ENCODE measurements at regions not wholly inside any gene's neighbourhood (a gene's known extent, or its start where the extent isn't known, plus 50 kb on each side); places are given as distances from the start of the nearest gene placed in this dataset.

DNA sequence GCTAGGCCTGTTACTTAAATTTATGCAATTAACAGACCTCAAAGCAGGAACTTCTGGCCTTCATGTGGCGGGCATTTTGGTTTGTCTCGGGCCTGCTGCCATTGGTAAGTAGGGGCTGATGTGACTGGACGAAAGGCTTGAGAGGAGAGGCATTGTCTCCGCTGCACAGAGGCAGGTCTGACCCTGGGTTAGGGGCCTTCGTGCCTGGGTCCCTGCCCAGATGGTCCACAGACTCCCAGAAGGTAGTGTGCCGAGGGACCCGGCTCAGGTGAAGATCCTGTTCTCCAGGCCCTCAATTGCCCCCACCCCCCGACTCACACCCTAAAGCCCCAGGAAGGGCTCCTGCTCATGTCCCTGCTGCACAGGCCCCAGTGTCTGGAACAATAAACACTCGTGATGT, 764.9 kb downstream of the TMEM182 start:
- Mint-ChIP-seq H3K27ac (no peak overlapping the region), H3K9me3 (peaks cover 5 to 14% of the 10 kb centered on the region in 2 donors)
- ATAC-seq = no peak

DNA sequence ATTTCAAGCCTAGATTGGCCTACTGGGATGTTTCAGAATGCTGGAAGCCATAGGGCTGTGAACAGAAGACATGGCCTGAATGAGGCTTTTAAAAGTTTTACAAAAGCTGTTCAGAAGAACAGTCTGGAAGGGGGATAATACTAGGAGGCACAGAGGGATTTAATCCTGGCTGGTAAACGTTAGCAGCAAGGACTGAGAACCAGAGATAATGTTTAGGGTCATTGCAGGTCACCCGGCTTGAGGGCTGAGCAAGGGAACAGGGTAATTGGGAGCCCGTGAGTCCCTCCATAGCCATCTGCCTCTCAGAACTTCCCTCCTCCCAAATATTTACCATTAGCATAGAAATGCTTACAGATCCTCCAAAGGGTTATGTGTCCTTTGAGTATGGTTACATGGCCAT, 765.4 kb downstream of the TMEM182 start:
- no peaks in the 10 kb centered on the region for H3K27me3 Mint-ChIP-seq
- DNase-seq (no peak), ATAC-seq (no peak)
- no peak overlapping the region for H3K4me3 Mint-ChIP-seq
- H3K27ac Mint-ChIP-seq = no peak overlapping the region
- H3K9me3 Mint-ChIP-seq = peaks cover 5 to 14% of the 10 kb centered on the region in 2 donors
- no peaks in the 10 kb centered on the region for H3K4me1 Mint-ChIP-seq

More for the DNA sequence above, 764.9 kb downstream of the TMEM182 start:
- no peak for DNase-seq
- H3K4me1 Mint-ChIP-seq = no peaks in the 10 kb centered on the region
- no peaks in the 10 kb centered on the region for H3K27me3 Mint-ChIP-seq
- H3K4me3 Mint-ChIP-seq = no peak overlapping the region

DNA sequence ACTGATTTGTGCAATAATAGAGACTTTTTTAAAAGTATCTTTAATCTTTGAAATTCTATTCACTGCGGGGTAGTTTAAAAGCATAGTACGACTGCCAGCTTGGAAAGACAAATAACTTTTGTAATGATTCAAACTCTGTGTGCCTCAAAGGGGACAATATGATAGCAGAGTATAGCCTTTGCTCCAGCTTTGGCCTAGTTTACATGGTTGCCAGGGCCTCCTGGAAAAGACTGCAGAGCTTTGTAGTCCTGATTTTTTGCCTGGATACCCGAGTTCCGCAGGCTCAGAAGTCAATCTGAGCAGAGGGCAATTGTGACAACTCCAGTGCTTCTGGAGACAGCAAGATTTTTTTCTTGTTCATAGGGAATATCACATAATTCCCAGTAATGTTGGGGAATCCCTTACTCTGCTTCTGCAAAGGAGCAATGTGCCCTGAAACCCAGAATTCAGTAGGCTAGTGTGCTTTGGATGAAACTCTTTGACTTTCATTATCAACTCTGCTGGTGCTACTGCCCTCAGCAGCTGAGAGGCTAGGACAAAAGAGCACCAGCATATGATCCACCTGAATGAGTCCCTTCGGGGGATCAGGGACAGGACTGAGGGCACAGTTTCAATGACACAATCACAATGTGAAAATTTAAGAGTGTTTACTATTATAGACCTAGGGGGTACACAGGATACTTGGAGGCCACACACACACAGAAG, 768.1 kb downstream of the TMEM182 start:
- peaks cover 19 to 30% of the 10 kb centered on the region in 2 donors for H3K9me3 Mint-ChIP-seq
- H3K4me3 Mint-ChIP-seq = no peak overlapping the region
- H3K27ac Mint-ChIP-seq = no peak overlapping the region
- DNase-seq (no peak), ATAC-seq (no peak)
- H3K27me3 Mint-ChIP-seq = no peaks in the 10 kb centered on the region
- H3K4me1 Mint-ChIP-seq = no peaks in the 10 kb centered on the region

DNA sequence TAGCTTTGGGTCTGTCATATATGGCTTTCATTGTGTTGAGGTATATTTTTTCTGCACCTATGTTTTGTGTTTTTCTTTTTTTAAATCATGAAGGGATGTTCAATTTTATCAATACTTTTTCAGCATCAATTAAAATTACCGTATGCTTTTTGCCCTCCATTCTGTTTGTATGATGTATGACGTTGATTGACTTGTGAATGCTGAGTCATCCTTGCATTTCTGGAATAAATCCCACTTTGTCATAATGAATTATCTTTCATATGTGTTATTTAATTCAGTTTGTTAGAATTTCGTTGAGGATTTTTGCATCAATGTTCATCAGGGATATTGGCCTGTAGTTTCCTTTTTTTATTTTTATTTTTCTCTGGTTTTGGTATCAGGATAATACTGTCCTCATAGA, 790.9 kb downstream of the TMEM182 start:
- no peaks in the 10 kb centered on the region for H3K4me1 Mint-ChIP-seq
- H3K9me3 Mint-ChIP-seq = peaks cover 16 to 22% of the 10 kb centered on the region in 2 donors
- H3K27ac Mint-ChIP-seq = no peak overlapping the region
- no peak for ATAC-seq
- no peaks in the 10 kb centered on the region for H3K27me3 Mint-ChIP-seq
- no peak for DNase-seq
- no peak overlapping the region for H3K4me3 Mint-ChIP-seq

DNA sequence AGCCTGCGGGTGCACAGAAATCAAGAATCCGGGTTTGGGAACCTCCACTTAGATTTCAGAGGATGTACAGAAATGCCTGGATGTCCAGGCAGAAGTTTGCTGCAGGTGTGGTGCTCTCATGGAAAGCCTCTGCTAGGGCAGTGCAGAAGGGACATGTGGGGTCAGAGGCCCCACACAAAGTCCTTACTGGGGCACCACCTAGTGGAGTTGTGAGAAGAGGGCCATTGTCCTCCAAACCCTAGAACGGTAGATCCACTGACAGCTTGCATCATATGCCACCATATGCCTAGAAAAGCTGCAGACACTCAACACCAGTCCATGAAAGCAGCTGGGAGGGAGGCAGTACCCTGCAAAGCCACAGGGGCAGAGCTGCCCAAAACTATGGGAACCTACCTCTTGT, 833.0 kb downstream of the TMEM182 start:
- Mint-ChIP-seq H3K4me3 (no peak overlapping the region), H3K27me3 (no peaks in the 10 kb centered on the region), H3K27ac (no peak overlapping the region), H3K4me1 (no peaks in the 10 kb centered on the region), H3K9me3 (peaks cover 33 to 61% of the 10 kb centered on the region in 2 donors)
- no peak for ATAC-seq
- no peak for DNase-seq

DNA sequence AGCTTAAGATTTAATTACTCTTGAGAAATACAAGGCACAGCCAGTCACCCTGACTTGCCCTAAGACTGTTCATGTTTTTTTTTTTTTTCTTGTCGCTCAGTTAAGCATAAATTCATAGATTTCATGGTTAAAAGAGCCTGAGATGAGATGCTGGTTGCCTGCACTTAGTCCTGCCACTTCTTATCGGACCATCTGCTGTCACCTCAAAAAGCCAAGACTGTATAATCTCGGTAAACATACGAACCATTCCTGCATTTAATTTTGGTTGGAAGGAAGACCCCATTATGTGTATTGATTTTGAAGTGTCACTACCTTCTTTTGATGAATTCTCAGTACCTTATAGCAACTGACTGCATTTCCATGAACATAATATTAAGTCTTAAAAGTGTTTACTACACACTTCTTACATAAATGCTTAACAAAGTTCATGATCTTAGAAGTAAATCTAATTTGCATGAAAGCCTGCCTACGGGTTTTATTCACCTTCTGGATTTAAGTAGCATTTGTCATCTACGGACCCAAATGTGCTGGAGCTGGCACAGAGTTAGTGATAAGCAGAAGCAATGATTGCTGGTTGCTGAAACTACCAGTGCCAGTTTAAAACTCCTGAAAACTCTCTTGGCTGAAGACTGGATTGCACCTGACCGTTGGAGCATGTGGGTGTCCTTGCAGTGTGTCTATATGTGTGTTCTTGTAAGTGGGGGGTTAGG, 843.4 kb downstream of the TMEM182 start:
- DNase-seq (no peak), ATAC-seq (no peak)
- no peak overlapping the region for H3K4me3 Mint-ChIP-seq
- no peaks in the 10 kb centered on the region for H3K27me3 Mint-ChIP-seq
- no peak overlapping the region for H3K27ac Mint-ChIP-seq
- H3K9me3 Mint-ChIP-seq = peaks cover 5 to 25% of the 10 kb centered on the region in 2 donors
- no peaks in the 10 kb centered on the region for H3K4me1 Mint-ChIP-seq

DNA sequence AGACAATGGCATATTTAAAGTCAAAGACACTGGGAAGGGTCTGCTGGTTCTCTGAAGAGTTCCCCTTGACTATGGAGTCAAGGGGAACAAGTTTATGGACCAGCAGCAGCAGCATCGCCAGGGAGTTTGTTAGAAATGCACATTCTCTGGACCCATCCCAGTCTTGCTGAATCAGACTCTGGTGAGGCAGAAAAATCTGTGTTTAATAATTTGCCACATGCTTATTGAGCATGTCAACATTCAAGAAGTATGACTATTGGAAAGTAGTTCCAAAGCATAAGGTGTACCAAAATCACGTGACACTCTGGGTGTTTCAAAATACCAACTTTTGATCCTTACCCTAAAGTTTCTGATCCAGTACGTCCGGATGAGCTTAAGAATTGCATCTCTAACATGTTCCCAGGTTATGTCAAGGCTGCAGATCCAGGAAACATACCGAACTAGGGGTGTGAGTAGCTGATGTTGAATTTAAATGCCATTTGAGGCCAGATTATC, 853.8 kb downstream of the TMEM182 start:
- DNase-seq (no peak), ATAC-seq (no peak)

DNA sequence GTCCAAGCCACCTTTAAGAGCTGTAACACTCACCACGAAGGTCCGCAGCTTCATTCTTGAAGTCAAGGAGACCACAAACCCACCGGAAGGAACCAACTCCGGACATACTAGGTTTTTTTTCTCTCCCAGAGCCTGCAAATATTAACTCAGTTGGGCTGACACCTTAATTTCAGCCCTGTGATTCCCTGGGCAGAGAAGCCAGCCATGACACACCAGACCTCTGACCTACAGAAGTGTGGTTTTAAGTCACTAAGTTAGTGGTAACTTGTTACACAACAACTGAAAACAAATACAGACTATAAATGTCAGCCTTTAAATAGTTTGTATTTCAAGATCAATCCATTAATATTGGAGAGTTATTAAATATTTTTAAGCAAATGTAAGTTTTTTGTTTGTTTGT, 855.1 kb downstream of the TMEM182 start:
- DNase-seq = no peak
- no peaks in the 10 kb centered on the region for H3K4me1 Mint-ChIP-seq

More for the DNA sequence above, 853.8 kb downstream of the TMEM182 start:
- no peak overlapping the region for H3K4me3 Mint-ChIP-seq
- H3K9me3 Mint-ChIP-seq = peaks cover 4 to 17% of the 10 kb centered on the region in 2 donors
- no peaks in the 10 kb centered on the region for H3K4me1 Mint-ChIP-seq
- H3K27me3 Mint-ChIP-seq = no peaks in the 10 kb centered on the region
- H3K27ac Mint-ChIP-seq = no peak overlapping the region

DNA sequence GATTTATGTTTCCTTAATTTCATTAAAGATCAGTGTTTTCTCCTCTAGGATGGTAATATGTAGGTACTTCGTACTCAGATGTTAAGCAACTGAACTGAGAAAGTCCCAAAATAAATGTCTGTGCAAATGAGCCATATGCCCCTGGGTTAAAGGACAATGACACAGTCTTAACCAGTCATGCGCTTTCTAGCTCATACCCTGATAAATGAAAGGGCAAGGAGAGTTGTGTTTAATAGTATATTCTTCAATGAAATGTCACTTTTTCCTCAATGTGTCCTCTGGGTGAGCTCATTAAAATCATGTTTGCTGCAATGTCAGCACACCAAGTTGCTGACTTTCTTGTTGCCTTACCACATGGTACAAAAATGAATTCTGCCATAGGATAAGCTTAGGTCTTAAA, 856.3 kb downstream of the TMEM182 start:
- ATAC-seq (no peak), DNase-seq (no peak)
- Mint-ChIP-seq H3K27me3 (no peaks in the 10 kb centered on the region), H3K9me3 (peaks cover 20 to 29% of the 10 kb centered on the region in 2 donors), H3K27ac (no peak overlapping the region), H3K4me3 (no peak overlapping the region), H3K4me1 (no peaks in the 10 kb centered on the region)

More for the DNA sequence above, 855.1 kb downstream of the TMEM182 start:
- ATAC-seq = no peak
- Mint-ChIP-seq H3K9me3 (peaks cover 9 to 25% of the 10 kb centered on the region in 2 donors), H3K27me3 (no peaks in the 10 kb centered on the region), H3K4me3 (no peak overlapping the region), H3K27ac (no peak overlapping the region)

DNA sequence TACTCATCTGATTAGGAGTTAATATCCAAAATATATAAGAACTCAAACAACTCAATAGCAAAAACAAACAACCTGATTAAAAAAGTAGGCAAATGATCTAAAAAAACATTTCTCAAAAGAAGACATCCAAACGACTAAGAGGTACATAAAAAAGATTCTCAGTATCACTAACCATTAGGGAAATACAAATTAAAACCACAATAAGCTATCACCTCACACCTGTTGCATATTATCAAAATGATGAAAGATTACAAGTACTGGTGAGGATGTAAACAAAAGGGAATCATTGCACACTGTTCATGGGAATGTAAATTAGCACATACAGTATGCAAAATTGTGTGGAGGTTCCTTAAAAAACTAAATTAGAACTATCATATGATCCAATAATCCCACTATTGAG, 865.5 kb downstream of the TMEM182 start:
- DNase-seq (no peak), ATAC-seq (no peak)
- Mint-ChIP-seq H3K4me3 (no peak overlapping the region), H3K27ac (no peak overlapping the region), H3K4me1 (no peaks in the 10 kb centered on the region), H3K9me3 (peaks cover 14 to 28% of the 10 kb centered on the region in 2 donors), H3K27me3 (no peaks in the 10 kb centered on the region)

DNA sequence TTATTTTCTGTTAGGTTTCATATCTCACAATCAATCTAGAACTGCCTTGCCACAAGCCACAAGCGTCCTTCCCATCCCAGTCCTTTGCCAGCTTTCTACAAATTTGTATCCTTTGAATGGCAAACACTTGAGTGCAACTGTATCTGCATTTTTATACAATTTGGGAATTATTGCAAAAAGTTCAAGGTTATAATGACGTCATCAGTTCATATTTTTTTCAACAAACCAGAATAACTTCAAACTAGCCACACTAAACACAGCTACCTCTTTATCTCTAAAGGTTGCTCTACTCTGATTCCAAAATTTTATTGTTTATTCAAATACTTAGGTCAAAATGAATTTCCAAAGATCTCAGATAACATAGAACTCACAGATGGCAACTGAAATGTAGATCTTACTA, 877.1 kb downstream of the TMEM182 start:
- no peak overlapping the region for H3K27ac Mint-ChIP-seq
- H3K4me1 Mint-ChIP-seq = no peaks in the 10 kb centered on the region
- H3K27me3 Mint-ChIP-seq = no peaks in the 10 kb centered on the region

DNA sequence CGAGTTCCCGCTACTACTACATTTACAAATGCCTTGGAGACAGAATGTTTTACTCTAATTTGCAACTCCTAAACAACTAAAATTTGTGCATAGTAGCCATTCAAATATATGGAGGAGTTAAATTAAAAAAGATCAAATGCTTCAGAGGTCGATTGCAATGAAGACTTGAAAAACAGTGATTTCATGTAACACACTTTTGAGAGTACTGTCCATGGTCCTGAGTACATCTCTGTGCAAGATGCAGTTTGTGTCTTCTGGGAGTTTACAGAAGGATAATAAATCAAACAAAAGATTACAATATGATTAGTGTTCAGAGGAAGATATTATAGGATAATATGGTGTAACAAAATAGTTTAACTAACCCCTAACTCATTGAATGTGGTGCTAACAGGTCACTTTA, 894.7 kb downstream of the TMEM182 start:
- Mint-ChIP-seq H3K9me3 (no peaks in the 10 kb centered on the region), H3K4me3 (no peak overlapping the region), H3K4me1 (no peaks in the 10 kb centered on the region), H3K27me3 (no peaks in the 10 kb centered on the region), H3K27ac (no peak overlapping the region)
- no peak for DNase-seq
- no peak for ATAC-seq

More for the DNA sequence above, 877.1 kb downstream of the TMEM182 start:
- Mint-ChIP-seq H3K4me3 (no peak overlapping the region), H3K9me3 (peaks cover 5 to 8% of the 10 kb centered on the region in 2 donors)
- no peak for DNase-seq
- ATAC-seq = no peak

DNA sequence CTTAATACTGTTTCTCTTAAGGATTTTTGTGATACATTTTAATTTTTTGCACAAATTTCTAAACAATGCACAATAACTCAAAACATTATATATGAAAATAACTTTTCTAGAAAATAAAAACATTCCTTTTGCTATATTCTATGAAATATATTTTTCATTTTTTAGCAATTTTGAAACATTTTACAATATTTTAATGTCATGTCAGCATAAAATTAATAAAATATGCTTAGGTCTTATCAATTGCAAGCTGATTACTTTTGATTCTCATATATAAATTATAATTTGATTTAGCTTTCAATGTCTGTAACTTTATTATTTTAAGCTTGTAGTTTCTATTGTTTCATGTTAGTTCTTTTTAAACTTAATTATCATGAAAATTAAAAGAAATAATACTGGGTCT, 898.7 kb downstream of the TMEM182 start:
- no peaks in the 10 kb centered on the region for H3K4me1 Mint-ChIP-seq
- no peaks in the 10 kb centered on the region for H3K9me3 Mint-ChIP-seq
- no peaks in the 10 kb centered on the region for H3K27me3 Mint-ChIP-seq
- no peak for DNase-seq
- no peak overlapping the region for H3K4me3 Mint-ChIP-seq
- ATAC-seq = no peak
- no peak overlapping the region for H3K27ac Mint-ChIP-seq

DNA sequence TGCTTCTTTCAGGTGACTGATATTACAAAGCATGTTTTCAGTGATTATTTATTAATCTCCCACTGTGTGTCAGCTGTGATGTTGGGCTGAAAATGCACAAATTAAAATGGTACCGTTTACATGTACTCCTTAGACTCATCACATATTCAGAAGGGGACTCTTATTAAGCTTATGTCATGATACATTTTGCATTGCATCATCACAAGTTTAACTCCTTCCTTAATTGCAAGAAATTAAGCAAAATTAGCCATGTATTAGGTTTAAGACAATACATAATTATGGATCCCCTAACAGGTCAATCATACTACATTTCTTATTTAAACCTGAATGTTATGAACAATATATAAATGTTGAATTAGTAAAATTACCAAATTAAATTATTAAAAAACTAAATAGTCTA, 899.1 kb downstream of the TMEM182 start:
- ATAC-seq (no peak), DNase-seq (no peak)
- no peak overlapping the region for H3K27ac Mint-ChIP-seq
- no peaks in the 10 kb centered on the region for H3K4me1 Mint-ChIP-seq
- no peaks in the 10 kb centered on the region for H3K27me3 Mint-ChIP-seq
- no peak overlapping the region for H3K4me3 Mint-ChIP-seq
- no peaks in the 10 kb centered on the region for H3K9me3 Mint-ChIP-seq

DNA sequence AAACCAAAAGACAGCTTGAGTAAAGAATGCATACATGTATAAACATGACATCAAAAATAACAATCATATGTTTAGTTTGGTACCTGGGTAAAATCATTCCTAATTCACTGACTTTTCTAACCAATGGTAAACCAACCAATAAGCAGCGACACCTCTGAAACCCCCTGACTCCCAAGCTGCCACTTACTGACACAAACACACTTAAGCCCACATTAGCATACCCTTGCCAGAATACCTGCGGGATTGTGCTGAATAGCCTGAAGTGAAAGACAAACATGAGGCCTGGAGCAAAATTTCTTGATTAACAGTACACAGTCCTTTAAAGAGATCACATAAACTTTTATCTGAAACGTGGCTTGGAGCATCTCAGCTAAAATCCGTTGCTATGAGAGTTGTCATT, 902.9 kb downstream of the TMEM182 start:
- no peak overlapping the region for H3K4me3 Mint-ChIP-seq
- no peak for ATAC-seq
- H3K4me1 Mint-ChIP-seq = no peaks in the 10 kb centered on the region
- H3K9me3 Mint-ChIP-seq = no peaks in the 10 kb centered on the region
- no peaks in the 10 kb centered on the region for H3K27me3 Mint-ChIP-seq
- DNase-seq = no peak
- H3K27ac Mint-ChIP-seq = no peak overlapping the region

DNA sequence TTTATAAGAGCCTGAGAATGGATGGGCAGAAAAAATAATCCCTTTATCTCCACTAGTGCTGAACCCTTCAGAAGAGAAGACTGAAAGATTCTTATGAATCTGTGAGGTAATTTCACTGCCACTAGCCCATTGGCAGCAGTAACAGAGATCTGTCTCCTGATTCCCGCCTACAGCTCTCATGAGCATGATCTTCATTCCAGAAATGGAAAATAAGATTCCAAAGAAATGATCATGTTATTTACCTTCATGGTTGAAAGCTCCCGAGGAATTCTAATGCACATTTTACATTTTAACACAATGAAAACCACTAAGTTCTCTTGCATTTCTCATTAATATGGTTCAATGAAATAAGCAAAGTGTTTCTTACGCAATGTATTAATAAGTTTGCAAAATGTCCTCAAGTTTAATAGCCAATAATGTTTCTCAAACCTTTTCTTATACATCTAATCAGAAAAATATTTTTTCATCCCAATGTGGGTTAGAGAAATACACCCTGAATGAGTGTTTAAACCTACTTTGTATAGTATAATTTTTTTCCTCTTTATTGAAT, 905.6 kb downstream of the TMEM182 start:
- no peaks in the 10 kb centered on the region for H3K4me1 Mint-ChIP-seq
- no peaks in the 10 kb centered on the region for H3K27me3 Mint-ChIP-seq
- no peak overlapping the region for H3K4me3 Mint-ChIP-seq
- DNase-seq = no peak
- peaks cover 0 to 7% of the 10 kb centered on the region in 2 donors for H3K9me3 Mint-ChIP-seq
- no peak overlapping the region for H3K27ac Mint-ChIP-seq
- ATAC-seq = no peak
